Tibial nerve (tissue), 4 donors: ENCODE measurements at regions not wholly inside any gene's neighbourhood (a gene's known extent, or its start where the extent isn't known, plus 50 kb on each side); places are given as distances from the start of the nearest gene placed in this dataset.

ENCODE experiments used
- DNase-seq, 2 donors: peaks; one replicate each; pipeline ENCODE4 v3.0.0-alpha.2; 2019; ENCODE audit warnings: low spot score in 2 of 2
- H3K27ac ChIP-seq, 4 donors: fragments of 200-600 bp; sonication (generic) in 3 of 4; one replicate each; pipeline ENCODE4 v1.5.1; 2017 to 2019; ENCODE audit warnings: mild to moderate bottlenecking in 1 of 4
- H3K27me3 ChIP-seq, 2 donors: fragments of 200-600 bp; sonication (generic) in 1 of 2; one replicate each; pipeline versions ENCODE4 v1.5.1 to v1.6.0; 2017 to 2019
- H3K36me3 ChIP-seq, 3 donors: fragments of 200-600 bp; sonication (generic); one replicate each; pipeline ENCODE4 v1.5.1; 2018 to 2019
- H3K4me1 ChIP-seq, 4 donors: fragments of 200-600 bp; sonication (generic) in 3 of 4; one replicate each; pipeline ENCODE4 v1.5.1; 2017 to 2019
- H3K4me3 ChIP-seq, 4 donors: fragments of 200-600 bp; sonication (generic) in 3 of 4; one replicate each; pipeline ENCODE4 v1.5.1; 2017 to 2019; ENCODE audit warnings: mild to moderate bottlenecking in 1 of 4, moderate library complexity in 1 of 4
- H3K9me3 ChIP-seq, 4 donors: fragments of 200-600 bp; sonication (generic) in 3 of 4; one replicate each; pipeline ENCODE4 v1.5.1; 2017 to 2019
- EP300 ChIP-seq, 2 donors: sonication (generic); formaldehyde crosslinking; IDR thresholded peaks; one replicate each; pipeline ENCODE4 v1.6.1; 2017; ENCODE audit warnings: antibody characterized with exemption in 2 of 2, mild to moderate bottlenecking in 1 of 2
- POLR2A ChIP-seq, 2 donors: fragments of 450-650 bp; IDR thresholded peaks; one replicate each; pipeline ENCODE4 v1.6.1; 2017; ENCODE audit warnings: antibody characterized with exemption in 2 of 2, mild to moderate bottlenecking in 2 of 2, moderate library complexity in 2 of 2
- WGBS, 2 donors: methylation state at CpG; one replicate each; pipeline ENCODE4 v1.1.5; 2018; 5-methylcytosine and 5-hydroxymethylcytosine counted together
- TF ChIP-seq, protein P1 (sequence below), 5 experiments: fragments of 200-600 bp in 3 of 5; fragments of 450-650 bp in 2 of 5; sonication (generic) in 3 of 5; IDR thresholded peaks; one replicate each; pipeline ENCODE4 v1.5.1; 2016 to 2019; ENCODE audit warnings: antibody characterized with exemption in 5 of 5, mild to moderate bottlenecking in 3 of 5, moderate library complexity in 2 of 5

DNA sequence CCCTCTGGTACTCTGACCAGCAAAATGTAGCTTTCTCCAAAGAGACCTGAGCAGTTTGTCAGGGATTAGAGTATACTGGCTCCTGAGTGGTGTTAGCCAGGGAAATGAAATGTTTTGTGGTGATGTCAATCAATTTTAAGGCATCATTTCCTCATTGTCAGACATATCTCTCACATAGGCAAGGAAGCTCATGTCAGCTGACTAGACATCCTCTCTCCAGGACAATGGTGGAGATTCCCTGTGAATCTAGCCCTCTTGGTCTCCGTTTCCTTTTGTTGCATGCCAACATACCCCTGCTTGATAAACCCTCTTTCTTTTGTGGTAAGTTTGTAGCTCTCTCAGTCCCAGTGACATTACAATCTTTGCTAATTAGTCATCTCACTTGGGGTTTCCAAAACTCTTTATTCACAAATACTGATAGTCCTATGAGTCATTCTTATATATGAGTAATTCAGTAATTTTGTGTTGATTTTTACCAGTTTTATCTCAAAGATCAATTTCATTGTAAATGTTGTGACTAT is 135.6 kb upstream of the PTPRK start:
- WGBS, 2 donors: 27 to 48% methylated on average over 1 of the region's 1 CpG
- H3K9me3 ChIP-seq: no peaks in the 10 kb centered on the region
- no peak overlapping the region for H3K27ac ChIP-seq
- H3K4me1 ChIP-seq: no peaks in the 10 kb centered on the region
- H3K4me3 ChIP-seq: no peak overlapping the region
- TF ChIP-seq EP300 (IDR thresholded peaks at IDR 0.05): no peak
- TF ChIP-seq POLR2A (IDR thresholded peaks at IDR 0.05): no peak
- TF ChIP-seq, protein P1, sequence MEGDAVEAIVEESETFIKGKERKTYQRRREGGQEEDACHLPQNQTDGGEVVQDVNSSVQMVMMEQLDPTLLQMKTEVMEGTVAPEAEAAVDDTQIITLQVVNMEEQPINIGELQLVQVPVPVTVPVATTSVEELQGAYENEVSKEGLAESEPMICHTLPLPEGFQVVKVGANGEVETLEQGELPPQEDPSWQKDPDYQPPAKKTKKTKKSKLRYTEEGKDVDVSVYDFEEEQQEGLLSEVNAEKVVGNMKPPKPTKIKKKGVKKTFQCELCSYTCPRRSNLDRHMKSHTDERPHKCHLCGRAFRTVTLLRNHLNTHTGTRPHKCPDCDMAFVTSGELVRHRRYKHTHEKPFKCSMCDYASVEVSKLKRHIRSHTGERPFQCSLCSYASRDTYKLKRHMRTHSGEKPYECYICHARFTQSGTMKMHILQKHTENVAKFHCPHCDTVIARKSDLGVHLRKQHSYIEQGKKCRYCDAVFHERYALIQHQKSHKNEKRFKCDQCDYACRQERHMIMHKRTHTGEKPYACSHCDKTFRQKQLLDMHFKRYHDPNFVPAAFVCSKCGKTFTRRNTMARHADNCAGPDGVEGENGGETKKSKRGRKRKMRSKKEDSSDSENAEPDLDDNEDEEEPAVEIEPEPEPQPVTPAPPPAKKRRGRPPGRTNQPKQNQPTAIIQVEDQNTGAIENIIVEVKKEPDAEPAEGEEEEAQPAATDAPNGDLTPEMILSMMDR (IDR thresholded peaks at IDR 0.05): no peak
- DNase-seq: no peak
- no peaks in the 10 kb centered on the region for H3K36me3 ChIP-seq
- H3K27me3 ChIP-seq: no peaks in the 10 kb centered on the region

DNA sequence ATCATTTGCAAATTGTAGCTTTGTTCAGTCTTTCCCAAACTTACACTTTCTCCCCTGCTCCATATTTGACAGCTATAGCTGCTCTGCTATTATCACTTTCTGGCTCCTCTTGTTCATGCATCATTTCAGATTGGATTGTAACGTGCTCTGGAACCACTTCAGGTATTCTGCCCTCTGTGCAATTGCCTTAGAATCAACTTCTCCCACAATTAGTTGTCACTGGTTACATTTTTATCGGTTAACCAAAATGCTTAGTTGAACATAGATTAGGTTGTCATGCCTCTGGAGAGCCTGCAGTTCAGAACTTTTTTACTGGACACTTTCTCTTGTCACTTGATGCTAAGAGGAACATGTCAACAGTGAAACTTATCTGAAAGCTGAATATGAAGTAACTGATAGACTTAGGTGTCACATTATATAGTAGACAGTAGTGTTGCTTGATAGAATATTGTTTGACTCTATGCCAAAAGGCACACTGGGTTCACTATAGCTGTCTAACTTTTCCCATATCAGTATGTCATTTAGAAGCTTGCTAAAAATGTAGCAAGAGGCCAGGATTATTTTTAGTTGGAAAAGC is 127.7 kb upstream of the PTPRK start:
- Histone ChIP-seq H3K27me3 (no peaks in the 10 kb centered on the region), H3K4me1 (no peaks in the 10 kb centered on the region), H3K9me3 (no peaks in the 10 kb centered on the region), H3K4me3 (no peak overlapping the region), H3K27ac (no peak overlapping the region), H3K36me3 (no peaks in the 10 kb centered on the region)
- no peak for DNase-seq
- 88 to 90% methylated on average over 2 of the region's 2 CpGs for WGBS, 2 donors
- TF ChIP-seq EP300 (IDR thresholded peaks at IDR 0.05) (no peak), POLR2A (IDR thresholded peaks at IDR 0.05) (no peak)
- TF ChIP-seq, protein P1 (IDR thresholded peaks at IDR 0.05): no peak

DNA sequence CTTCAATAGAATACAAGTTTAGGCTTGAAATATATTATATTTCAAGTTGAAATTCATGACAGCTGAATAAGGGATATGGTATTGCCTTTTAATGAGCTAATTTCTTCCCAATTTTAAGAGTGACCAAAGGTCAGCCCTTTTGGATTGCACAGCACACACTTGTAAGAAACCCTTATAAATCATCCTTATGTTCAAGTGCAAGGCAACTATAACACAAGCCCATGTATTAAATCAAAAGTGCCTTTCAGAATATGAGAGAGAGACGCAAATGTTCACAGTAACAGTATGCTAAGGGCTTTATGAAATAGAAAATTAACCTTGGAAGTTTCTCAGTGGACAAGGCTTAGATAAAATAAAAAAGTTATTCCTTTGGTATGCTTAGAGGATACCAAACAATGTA is 121.7 kb upstream of the PTPRK start:
- no peak for DNase-seq
- H3K27me3 ChIP-seq: no peaks in the 10 kb centered on the region
- no peak for TF ChIP-seq EP300 (IDR thresholded peaks at IDR 0.05)
- TF ChIP-seq, protein P1 (IDR thresholded peaks at IDR 0.05): no peak
- no peak for TF ChIP-seq POLR2A (IDR thresholded peaks at IDR 0.05)
- H3K27ac ChIP-seq: no peak overlapping the region
- H3K36me3 ChIP-seq: no peaks in the 10 kb centered on the region
- H3K4me1 ChIP-seq: no peaks in the 10 kb centered on the region
- H3K4me3 ChIP-seq: no peak overlapping the region
- WGBS, 2 donors: 70 to 76% methylated on average over 1 of the region's 1 CpG
- no peaks in the 10 kb centered on the region for H3K9me3 ChIP-seq

DNA sequence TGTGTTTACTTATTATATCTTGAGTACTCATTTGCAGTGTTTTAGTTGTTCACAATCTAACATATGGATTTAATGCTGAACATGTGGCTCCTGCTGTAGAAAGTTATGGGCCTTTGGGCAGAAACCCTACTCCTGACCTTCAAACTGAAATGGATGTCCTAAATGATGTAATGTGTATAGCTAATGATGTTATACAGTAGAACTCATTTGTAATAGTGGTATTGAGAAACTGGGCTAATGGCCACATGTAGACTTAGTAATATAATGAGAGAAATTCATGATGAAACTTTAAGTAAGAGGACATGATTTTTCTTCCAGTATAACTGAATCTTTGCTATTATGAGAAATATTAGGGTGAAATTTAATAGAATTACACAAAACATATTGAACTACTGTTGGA is 121.3 kb upstream of the PTPRK start:
- Histone ChIP-seq H3K27ac (no peak overlapping the region), H3K4me1 (no peaks in the 10 kb centered on the region), H3K4me3 (no peak overlapping the region), H3K36me3 (no peaks in the 10 kb centered on the region), H3K9me3 (no peaks in the 10 kb centered on the region), H3K27me3 (no peaks in the 10 kb centered on the region)
- TF ChIP-seq POLR2A (IDR thresholded peaks at IDR 0.05) (no peak), EP300 (IDR thresholded peaks at IDR 0.05) (no peak)
- TF ChIP-seq, protein P1 (IDR thresholded peaks at IDR 0.05): no peak
- no peak for DNase-seq

DNA sequence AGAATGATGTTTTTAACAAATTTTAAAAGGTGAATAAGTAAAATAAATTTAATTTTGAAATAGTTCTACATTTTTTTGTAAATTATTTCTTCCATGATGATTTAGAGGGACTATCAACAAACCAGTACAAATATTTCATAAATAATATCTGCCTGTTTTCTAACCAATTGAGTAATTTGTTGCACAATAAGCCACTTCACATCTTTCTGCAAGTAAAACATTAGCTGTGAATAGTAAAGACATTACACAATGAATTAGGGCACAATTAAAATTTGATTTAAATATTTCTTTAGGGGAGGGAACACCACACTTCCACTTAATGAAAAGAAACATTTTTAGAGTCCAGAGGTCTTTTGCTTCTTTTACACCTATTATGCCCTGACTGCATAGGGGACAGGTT is 118.4 kb upstream of the PTPRK start:
- H3K27ac ChIP-seq: no peak overlapping the region
- H3K9me3 ChIP-seq: no peaks in the 10 kb centered on the region
- TF ChIP-seq, protein P1 (IDR thresholded peaks at IDR 0.05): no peak
- TF ChIP-seq EP300 (IDR thresholded peaks at IDR 0.05) (no peak), POLR2A (IDR thresholded peaks at IDR 0.05) (no peak)
- no peak for DNase-seq
- no peak overlapping the region for H3K4me3 ChIP-seq
- no peaks in the 10 kb centered on the region for H3K4me1 ChIP-seq
- H3K36me3 ChIP-seq: no peaks in the 10 kb centered on the region
- H3K27me3 ChIP-seq: no peaks in the 10 kb centered on the region
